CD14-positive monocyte (primary cell): ENCODE measurements at regions not wholly inside any gene's neighbourhood (a gene's known extent, or its start where the extent isn't known, plus 50 kb on each side); places are given as distances from the start of the nearest gene placed in this dataset.

Source experiments
- DNase-seq, 3 donors: peaks; one replicate each; pipeline ENCODE4 v3.0.0-alpha.2; 2011 to 2022
- H2AFZ ChIP-seq: 2 replicates; pipeline ENCODE4 v1.6.0; 2012; ENCODE audit warnings: mild to moderate bottlenecking, low read depth, low read length, inconsistent platforms; ENCODE audit not compliant: insufficient read depth, poor library complexity, severe bottlenecking
- H3K27ac ChIP-seq, 2 donors: 1 replicate in 1 of 2; 2 replicates in 1 of 2; pipeline ENCODE4 v1.5.1; 2012 to 2013; ENCODE audit warnings: low read length in 2 of 2, control low read depth in 1 of 2, inconsistent platforms in 1 of 2, low read depth in 1 of 2, mild to moderate bottlenecking in 1 of 2
- H3K27me3 ChIP-seq, 2 donors: one replicate each; pipeline versions ENCODE4 v1.6.0 to v1.6.1; 2011 to 2013; ENCODE audit warnings: low read length in 2 of 2; ENCODE audit not compliant: control insufficient read depth in 2 of 2, insufficient read depth in 2 of 2
- H3K36me3 ChIP-seq, 2 donors: replicated peaks in 1 of 2; 1 replicate in 1 of 2; 2 replicates in 1 of 2; pipeline versions ENCODE4 v1.5.1 to v1.6.1; 2012 to 2013; ENCODE audit warnings: low read length in 2 of 2, control low read depth in 1 of 2, inconsistent platforms in 1 of 2, mild to moderate bottlenecking in 1 of 2; ENCODE audit not compliant: insufficient read depth in 2 of 2, control insufficient read depth in 1 of 2
- H3K4me1 ChIP-seq, 2 donors: 1 replicate in 1 of 2; 2 replicates in 1 of 2; pipeline versions ENCODE4 v1.5.1 to v1.6.1; 2012 to 2013; ENCODE audit warnings: low read length in 2 of 2, control low read depth in 1 of 2, inconsistent platforms in 1 of 2, mild to moderate bottlenecking in 1 of 2, moderate library complexity in 1 of 2; ENCODE audit not compliant: insufficient read depth in 2 of 2, control insufficient read depth in 1 of 2
- H3K4me2 ChIP-seq: replicated peaks from 2 replicates; pipeline ENCODE3; 2012; ENCODE audit warnings: low read length, moderate library complexity, mild to moderate bottlenecking; ENCODE audit not compliant: poor library complexity, severe bottlenecking; ENCODE audit errors: extremely low read depth
- H3K4me3 ChIP-seq, 3 experiments: fragments of 200-600 bp in 1 of 3; sonication (generic) in 1 of 3; replicated peaks in 1 of 3; 1 replicate in 2 of 3; 2 replicates in 1 of 3; pipeline ENCODE4 v1.5.1; 2011 to 2013; ENCODE audit warnings: low read length in 3 of 3, mild to moderate bottlenecking in 3 of 3, control low read depth in 2 of 3, low read depth in 2 of 3, inconsistent platforms in 1 of 3, moderate library complexity in 1 of 3
- H3K79me2 ChIP-seq: 2 replicates; pipeline ENCODE4 v1.6.0; 2012; ENCODE audit warnings: mild to moderate bottlenecking, control low read depth, inconsistent platforms, low read length, moderate library complexity; ENCODE audit not compliant: insufficient read depth
- H3K9ac ChIP-seq: 2 replicates; pipeline ENCODE4 v1.6.0; 2017; ENCODE audit warnings: low read length, mild to moderate bottlenecking; ENCODE audit not compliant: insufficient read depth, poor library complexity, severe bottlenecking
- H3K9me3 ChIP-seq, 2 donors: replicated peaks in 1 of 2; 1 replicate in 1 of 2; 2 replicates in 1 of 2; pipeline versions ENCODE4 v1.5.1 to v1.6.1; 2012 to 2013; ENCODE audit warnings: low read length in 2 of 2, control low read depth in 1 of 2; ENCODE audit not compliant: control insufficient read depth in 1 of 2, insufficient read depth in 1 of 2
- H4K20me1 ChIP-seq: 2 replicates; pipeline ENCODE4 v1.6.0; 2012; ENCODE audit warnings: mild to moderate bottlenecking, low read length, control low read depth, moderate library complexity; ENCODE audit not compliant: insufficient read depth
- H3K27ac Mint-ChIP-seq, 7 donors: one replicate each; pipeline ENCODE4 v1.8.0; 2020; ENCODE audit warnings: mild to moderate bottlenecking in 7 of 7, mixed read lengths in 7 of 7, moderate library complexity in 6 of 7, inconsistent platforms in 2 of 7
- H3K27me3 Mint-ChIP-seq, 3 donors: one replicate each; pipeline ENCODE4 v1.8.0; 2021 to 2022; ENCODE audit warnings: low read depth in 3 of 3, mild to moderate bottlenecking in 3 of 3, mixed read lengths in 3 of 3, moderate library complexity in 3 of 3, inconsistent platforms in 1 of 3
- H3K36me3 Mint-ChIP-seq, 2 donors: one replicate each; pipeline ENCODE4 v1.8.0; 2020; ENCODE audit warnings: mixed read lengths in 2 of 2, inconsistent platforms in 1 of 2, mild to moderate bottlenecking in 1 of 2
- H3K4me1 Mint-ChIP-seq: one replicate; pipeline ENCODE4 v1.8.0; 2020; ENCODE audit warnings: mild to moderate bottlenecking, mixed read lengths
- H3K4me3 Mint-ChIP-seq, 2 donors: one replicate each; pipeline ENCODE4 v1.8.0; 2020; ENCODE audit warnings: mild to moderate bottlenecking in 2 of 2, mixed read lengths in 2 of 2, moderate library complexity in 1 of 2
- H3K9me3 Mint-ChIP-seq, 7 donors: one replicate each; pipeline ENCODE4 v1.8.0; 2020 to 2022; ENCODE audit warnings: mixed read lengths in 7 of 7, mild to moderate bottlenecking in 6 of 7, moderate library complexity in 6 of 7, inconsistent platforms in 2 of 7
- CTCF ChIP-seq: fragments of 200-600 bp; IDR thresholded peaks from one replicate; pipeline ENCODE4 v1.8.0; 2022; ENCODE audit warnings: antibody characterized with exemption, mild to moderate bottlenecking
- WGBS: methylation state at CpG from one replicate; pipeline ENCODE4 v1.1.5; 2013; ENCODE audit warnings: missing lambda C conversion rate; ENCODE audit not compliant: insufficient coverage; 5-methylcytosine and 5-hydroxymethylcytosine counted together
- intact Hi-C, 2 donors: fragments of 100-400 bp; cut with micrococcal nuclease; formaldehyde crosslinking; loops; one replicate each; pipeline versions ENCODE4 v1.15.0 to v1.15.1; 2023

- Histone ChIP-seq H4K20me1 (no peaks in the 10 kb centered on the region), H3K9ac (no peak overlapping the region), H3K9me3 (peaks cover 0 to 4% of the 10 kb centered on the region in 2 donors), H3K4me3 (peak overlapping the region; percentile 6 to 72 (median 24)), H3K4me2 (peak overlapping the region; percentile 80), H3K4me1 (peaks cover 67 to 75% of the 10 kb centered on the region in 2 donors), H3K27ac (no peak overlapping the region), H3K79me2 (no peaks in the 10 kb centered on the region), H3K27me3 (peaks cover 31 to 55% of the 10 kb centered on the region in 2 donors), H3K36me3 (no peaks in the 10 kb centered on the region), H2AFZ (peak overlapping the region; percentile 81)
- peaks cover 43 to 78% (median 73%) of the 10 kb centered on the region in 3 donors for H3K27me3 Mint-ChIP-seq
- peak in 2 of 3 donors; percentile 39 to 54 for DNase-seq
- WGBS = under 1% methylated on average over 65 of the region's 68 CpGs
- H3K27ac Mint-ChIP-seq = no peak overlapping the region
- H3K4me3 Mint-ChIP-seq = peak overlapping the region; percentile 79 to 89
- H3K9me3 Mint-ChIP-seq = peaks cover 0 to 10% (median 3%) of the 10 kb centered on the region in 7 donors
- peaks cover 66% of the 10 kb centered on the region for H3K4me1 Mint-ChIP-seq
- intact Hi-C loops = loop anchor here in 1 of 2 donors (5.0 kb wide), 1 partner anchor 37 kb away; no protein-coding TSS in a partner anchor
- H3K36me3 Mint-ChIP-seq = peaks cover 3 to 18% of the 10 kb centered on the region in 2 donors
- TF ChIP-seq CTCF = peak; percentile 69
These were observed 64.9 kb upstream of the POLG start for GRCh38 chr15:89399238-89400115.

- Histone ChIP-seq H3K4me1 (peaks cover 73 to 80% of the 10 kb centered on the region in 2 donors), H3K9ac (no peak overlapping the region), H3K79me2 (no peaks in the 10 kb centered on the region), H3K9me3 (no peaks in the 10 kb centered on the region), H3K4me2 (peak overlapping the region; percentile 80), H4K20me1 (no peaks in the 10 kb centered on the region), H2AFZ (peak overlapping the region; percentile 81), H3K27ac (no peak overlapping the region), H3K27me3 (peaks cover 25 to 49% of the 10 kb centered on the region in 2 donors), H3K4me3 (peak overlapping the region in 1 of 3 experiments; percentile 72), H3K36me3 (no peaks in the 10 kb centered on the region)
- no peak for TF ChIP-seq CTCF
- H3K27ac Mint-ChIP-seq = no peak overlapping the region
- peak overlapping the region in 1 of 2 donors; percentile 89 for H3K4me3 Mint-ChIP-seq
- peaks cover 3 to 21% of the 10 kb centered on the region in 2 donors for H3K36me3 Mint-ChIP-seq
- WGBS = no CpG with 5 or more reads among the region's 5 CpGs
- no peak for DNase-seq
- peaks cover 39 to 75% (median 67%) of the 10 kb centered on the region in 3 donors for H3K27me3 Mint-ChIP-seq
- intact Hi-C loops = loop anchor here in 1 of 2 donors (5.0 kb wide), 1 partner anchor 37 kb away; no protein-coding TSS in a partner anchor
- peaks cover 72% of the 10 kb centered on the region for H3K4me1 Mint-ChIP-seq
- H3K9me3 Mint-ChIP-seq = peaks cover 0 to 10% (median 3%) of the 10 kb centered on the region in 7 donors
These were observed 64.2 kb upstream of the POLG start for GRCh38 chr15:89398896-89399237.
